ENCODE measurements at regions not wholly inside any gene's neighbourhood (a gene's known extent, or its start where the extent isn't known, plus 50 kb on each side); places are given as distances from the start of the nearest gene placed in this dataset.

GRCh38 chr20:60064554-60065196 lies 106.5 kb downstream of the CDH26 start:
- ATAC-seq, result no peak
- no peak for DNase-seq
- intact Hi-C loops (cut with DNase I, micrococcal nuclease), result no loop called here

GRCh38 chr20:60065741-60066437 lies 107.7 kb downstream of the CDH26 start:
- intact Hi-C loops (cut with DNase I, micrococcal nuclease), result no loop called here
- ATAC-seq (no peak), DNase-seq (no peak)

DNA sequence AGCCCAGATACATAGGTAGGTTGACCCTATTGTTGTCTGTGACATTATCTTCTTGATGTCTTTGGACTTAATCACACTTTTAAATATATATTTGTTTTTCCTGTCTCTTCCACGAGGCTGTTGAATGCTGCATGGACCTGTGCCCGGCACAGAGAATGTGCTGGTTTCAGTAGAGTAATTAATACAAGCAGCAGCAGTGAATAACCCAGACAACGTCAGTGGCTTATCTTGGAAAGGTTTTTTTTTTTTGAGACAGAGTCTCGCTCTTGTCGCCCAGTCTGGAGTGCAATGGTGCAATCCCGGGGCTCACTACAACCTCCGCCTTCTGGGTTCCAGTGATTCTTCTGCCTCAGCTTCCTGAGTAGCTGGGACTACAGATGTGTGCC lies 108.2 kb downstream of the CDH26 start:
- no peak for DNase-seq
- no peak for ATAC-seq
- intact Hi-C loops (cut with DNase I, micrococcal nuclease), result no loop called here

DNA sequence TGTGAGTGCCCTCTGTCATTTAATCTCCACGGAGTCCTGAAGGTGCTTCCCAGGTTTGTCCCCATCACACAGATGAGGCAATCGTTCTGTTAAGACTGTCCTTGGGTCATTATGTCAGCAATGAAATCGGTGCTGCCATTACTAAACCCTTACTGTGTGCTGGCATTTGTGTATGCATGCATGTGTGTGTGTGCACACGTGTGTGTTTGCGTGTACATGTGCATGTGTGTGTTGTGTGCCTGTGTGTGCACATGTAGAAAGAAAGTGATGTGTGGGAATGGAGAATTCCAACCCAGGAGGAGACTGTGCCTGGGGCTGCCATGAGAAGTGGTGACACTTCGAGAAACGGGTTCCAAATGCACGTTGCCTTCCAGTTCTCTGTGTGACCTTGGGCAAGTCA lies 110.3 kb downstream of the CDH26 start:
- DNase-seq, result no peak
- ATAC-seq, result no peak
- intact Hi-C loops (cut with DNase I, micrococcal nuclease), result no loop called here

DNA sequence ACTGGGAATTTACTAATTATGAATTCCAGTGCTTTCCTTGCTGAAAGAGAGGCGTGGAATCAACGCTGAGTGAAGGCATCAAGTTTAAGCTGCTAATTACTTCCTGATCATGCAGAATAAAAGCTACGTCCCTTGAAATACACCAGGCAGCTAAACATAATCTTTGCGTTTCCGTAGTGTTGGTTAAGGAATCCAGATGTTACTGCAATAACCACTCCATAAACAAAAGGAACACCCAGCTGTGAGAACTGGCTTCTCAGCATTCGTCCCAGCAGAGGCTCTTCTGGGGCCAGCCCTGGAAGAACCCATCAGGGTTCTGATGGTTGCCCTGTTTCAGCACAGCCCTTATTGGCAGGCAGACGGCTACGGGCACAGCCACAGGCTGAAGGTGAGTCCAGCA lies 111.4 kb downstream of the CDH26 start:
- no peak for ATAC-seq
- no peak for DNase-seq
- intact Hi-C loops (cut with DNase I, micrococcal nuclease), result no loop called here

- ATAC-seq (no peak), DNase-seq (no peak)
- intact Hi-C loops (cut with DNase I, micrococcal nuclease), result no loop called here
Measured at GRCh38 chr20:60070791-60071190, 112.6 kb downstream of the CDH26 start.

DNA sequence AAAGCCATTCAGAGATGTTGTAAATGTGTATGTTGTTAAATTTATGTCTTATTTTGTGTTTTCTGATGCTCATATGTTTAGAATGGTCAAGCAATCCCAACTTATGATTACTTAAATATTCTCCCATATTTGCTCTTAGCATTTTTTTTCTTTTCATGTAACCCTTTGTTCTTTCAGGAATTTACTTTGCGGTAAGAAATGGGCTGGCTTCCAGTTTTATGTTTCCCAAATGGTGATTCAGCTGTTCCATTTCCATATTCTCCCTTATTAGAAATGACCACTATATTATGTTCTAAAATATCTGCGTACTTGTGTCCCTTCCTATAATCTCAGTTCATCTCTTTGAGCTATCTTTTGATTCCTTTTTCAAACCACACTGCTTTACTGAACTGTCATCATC lies 113.7 kb downstream of the CDH26 start:
- no peak for ATAC-seq
- intact Hi-C loops (cut with DNase I, micrococcal nuclease), result no loop called here
- no peak for DNase-seq

DNA sequence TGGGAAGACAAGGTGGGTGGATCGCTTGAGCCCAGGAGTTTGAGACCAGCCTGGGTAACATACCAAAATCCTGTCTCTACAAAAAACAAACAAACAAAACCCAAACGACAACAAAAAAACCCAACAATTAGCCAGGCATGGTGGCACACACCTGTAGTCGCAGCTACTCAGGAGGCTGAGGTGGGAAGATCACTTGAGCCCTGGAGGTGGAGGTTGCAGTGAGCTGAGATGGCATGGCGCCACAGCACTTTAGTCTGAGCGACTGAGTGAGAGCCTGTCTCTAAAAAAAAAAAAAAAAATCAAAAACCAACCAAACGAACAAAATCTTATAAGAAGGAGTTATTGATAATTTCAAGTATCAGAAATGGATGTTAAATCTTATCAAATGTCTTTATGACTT lies 114.9 kb downstream of the CDH26 start:
- intact Hi-C loops (cut with DNase I, micrococcal nuclease), result no loop called here
- DNase-seq (no peak), ATAC-seq (no peak)

DNA sequence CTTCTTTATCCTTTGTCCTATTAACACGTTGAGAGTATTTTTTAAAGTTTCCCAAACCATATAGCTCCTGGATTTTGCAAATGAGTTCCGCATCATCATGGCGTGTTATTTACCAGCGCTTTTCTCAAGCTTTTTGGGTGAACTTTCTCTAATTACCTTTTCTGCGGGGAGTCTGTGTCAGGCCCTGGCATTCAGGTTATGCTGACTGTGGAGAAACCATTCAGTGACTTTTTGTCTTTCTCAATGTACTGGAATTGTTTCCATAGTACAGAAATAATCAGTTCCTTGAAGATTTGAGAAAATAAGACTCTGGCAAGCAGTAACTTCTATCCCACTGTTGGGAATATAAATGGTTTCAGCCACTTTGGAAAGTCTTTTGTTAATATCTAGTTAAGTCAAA lies 115.3 kb downstream of the CDH26 start:
- DNase-seq (no peak), ATAC-seq (no peak)
- intact Hi-C loops (cut with DNase I, micrococcal nuclease), result no loop called here

DNA sequence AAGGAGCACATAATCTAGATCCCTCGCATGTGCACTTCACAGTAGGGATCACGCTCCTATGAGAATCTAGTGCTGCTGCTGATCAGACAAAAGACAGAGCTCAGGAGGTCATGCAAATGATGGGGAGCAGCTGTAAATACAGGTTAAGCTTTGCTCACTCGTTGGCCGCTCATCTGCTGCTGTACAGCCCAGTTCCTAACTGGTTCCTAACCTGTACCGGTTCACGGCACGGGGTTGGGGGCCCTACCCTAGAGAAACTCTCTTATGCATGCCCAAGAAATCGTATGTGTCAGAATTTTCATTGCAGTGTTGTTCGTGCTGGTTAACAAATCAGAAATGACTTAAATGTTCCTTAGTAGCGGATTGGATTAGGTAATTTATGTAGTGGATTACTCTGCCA lies 116.1 kb downstream of the CDH26 start:
- ATAC-seq (no peak), DNase-seq (no peak)
- intact Hi-C loops (cut with DNase I, micrococcal nuclease), result no loop called here

DNA sequence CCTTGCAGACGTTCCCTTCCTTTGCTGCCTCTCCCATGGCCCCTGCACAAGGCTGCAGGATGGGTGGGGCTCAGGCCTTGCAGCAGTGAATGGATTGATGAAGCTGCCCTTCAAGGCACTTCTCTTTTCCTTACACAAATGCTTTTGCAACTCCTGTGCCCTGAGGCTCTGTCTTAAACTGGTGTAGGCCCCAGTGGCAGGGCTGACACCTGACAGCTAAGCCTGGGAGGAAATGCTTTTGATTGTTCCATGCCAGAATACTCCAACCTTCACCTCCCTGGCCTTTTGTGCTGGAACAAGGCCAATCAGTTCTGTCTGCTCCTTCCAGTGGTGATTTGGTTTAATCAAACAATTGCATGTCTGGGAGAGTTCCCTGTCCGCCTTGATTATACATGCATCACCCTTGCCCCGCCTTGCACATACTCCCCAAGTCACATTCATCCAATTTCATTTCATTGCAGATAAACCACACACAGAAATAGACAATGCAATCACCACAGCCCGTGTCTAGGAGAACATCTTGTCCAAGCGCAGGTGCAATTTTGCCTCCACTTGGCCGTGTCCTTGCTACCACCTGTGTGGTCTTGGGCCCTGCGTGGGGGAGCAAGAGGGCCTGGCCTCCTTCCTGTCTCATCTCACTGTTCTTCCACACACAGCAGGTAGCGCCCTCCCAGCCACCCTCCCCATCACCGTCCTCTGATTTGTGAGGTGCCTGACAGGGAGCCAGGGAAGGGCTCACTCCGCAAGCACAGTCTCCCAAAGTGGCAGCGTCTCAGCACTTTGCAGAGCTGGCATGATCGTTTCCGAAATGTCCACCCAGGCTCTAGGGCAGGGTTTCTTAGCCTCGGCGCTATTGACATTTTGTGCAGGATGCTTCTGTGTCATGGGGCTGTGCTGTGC lies 120.4 kb downstream of the CDH26 start:
- ATAC-seq (no peak), DNase-seq (no peak)
- intact Hi-C loops (cut with DNase I, micrococcal nuclease), result no loop called here

DNA sequence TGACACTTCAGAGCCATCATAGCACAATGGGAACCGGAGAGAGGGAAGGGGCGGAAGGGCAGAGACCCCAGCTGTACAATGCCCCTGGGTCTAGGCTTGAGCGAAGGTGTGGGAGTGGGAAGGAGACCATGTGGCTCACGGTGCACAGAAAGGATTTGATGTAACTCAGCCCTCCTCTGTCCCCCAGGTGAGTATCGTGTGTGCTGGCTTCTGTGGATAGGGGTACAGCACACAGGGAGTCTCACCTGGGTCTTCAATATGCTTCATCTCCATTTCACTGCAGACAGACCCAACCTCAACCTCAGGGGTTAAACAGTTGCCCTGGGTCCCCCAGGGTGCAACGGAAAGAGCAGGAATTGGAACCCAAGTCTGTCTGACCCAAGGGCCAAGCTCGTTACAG lies 122.2 kb downstream of the CDH26 start:
- DNase-seq (no peak), ATAC-seq (no peak)
- intact Hi-C loops (cut with DNase I, micrococcal nuclease), result no loop called here

GRCh38 chr20:60085551-60086132 lies 127.4 kb downstream of the CDH26 start:
- no peak for ATAC-seq
- DNase-seq, result no peak
- intact Hi-C loops (cut with DNase I, micrococcal nuclease), result no loop called here

DNA sequence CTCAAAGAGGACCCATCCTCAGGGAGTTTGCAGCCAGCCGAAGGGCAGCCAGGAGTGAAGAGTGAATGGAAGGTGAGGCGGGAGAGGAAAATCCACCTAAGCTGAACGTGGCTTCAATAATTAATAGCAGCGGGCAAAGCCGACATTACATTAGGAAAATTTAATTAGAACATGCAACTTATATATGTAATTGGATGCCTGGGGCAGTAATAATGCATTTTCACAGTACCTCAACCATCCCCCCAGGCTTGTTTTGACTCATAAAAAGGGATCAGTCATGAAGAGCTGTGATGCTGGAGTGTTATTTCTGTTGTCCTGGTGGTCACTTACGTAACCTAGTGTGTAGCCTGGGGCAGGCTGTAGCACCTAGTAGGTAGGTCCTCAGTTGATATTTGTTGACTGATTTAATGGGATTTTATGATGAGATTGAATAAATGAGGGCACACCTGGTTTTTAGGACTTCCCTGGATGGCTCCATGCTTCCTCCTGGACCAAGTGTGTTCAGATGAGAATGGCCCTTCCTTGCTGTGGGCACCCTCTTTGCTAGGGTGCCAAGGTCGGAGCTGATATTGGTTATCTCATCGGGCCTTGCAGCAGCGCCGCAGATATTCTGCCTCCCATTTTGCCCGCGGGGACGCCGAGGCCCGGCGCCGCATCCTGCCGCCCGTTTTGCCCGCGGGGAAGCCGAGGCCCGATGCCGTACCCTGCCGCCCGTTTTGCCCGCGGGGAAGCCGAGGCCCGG lies 128.8 kb downstream of the CDH26 start:
- DNase-seq (no peak), ATAC-seq (no peak)
- intact Hi-C loops (cut with DNase I, micrococcal nuclease), result no loop called here

- intact Hi-C loops (cut with DNase I, micrococcal nuclease), result no loop called here
- no peak for DNase-seq
- no peak for ATAC-seq
Measured at GRCh38 chr20:60087563-60088105, 129.4 kb downstream of the CDH26 start.

GRCh38 chr20:60088236-60088635 lies 130.0 kb downstream of the CDH26 start:
- no peak for DNase-seq
- ATAC-seq, result no peak
- intact Hi-C loops (cut with DNase I, micrococcal nuclease), result no loop called here

- no peak for ATAC-seq
- intact Hi-C loops (cut with DNase I, micrococcal nuclease), result no loop called here
- DNase-seq, result no peak
Measured at GRCh38 chr20:60090631-60091030, 132.4 kb downstream of the CDH26 start.

DNA sequence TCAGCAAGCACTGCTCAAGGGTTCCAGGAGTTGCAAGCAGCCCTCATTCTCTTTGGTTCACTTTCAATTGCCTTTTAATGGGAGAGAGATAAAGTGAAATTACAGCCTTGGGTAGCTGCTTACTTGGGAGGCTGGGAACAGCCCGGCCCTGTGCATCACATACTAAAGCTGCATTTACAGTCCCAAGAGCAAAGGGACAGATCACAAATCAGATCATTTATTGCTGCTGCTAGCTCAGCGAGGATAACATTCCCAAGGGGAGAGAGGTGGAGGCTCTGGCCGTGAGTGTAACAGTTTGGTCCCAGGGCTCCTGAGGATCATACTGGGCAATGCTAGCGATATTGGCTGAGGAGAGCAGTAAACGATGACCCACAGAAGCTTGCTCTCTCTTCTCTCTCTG lies 133.1 kb downstream of the CDH26 start:
- DNase-seq (no peak), ATAC-seq (no peak)
- intact Hi-C loops (cut with DNase I, micrococcal nuclease), result no loop called here

DNA sequence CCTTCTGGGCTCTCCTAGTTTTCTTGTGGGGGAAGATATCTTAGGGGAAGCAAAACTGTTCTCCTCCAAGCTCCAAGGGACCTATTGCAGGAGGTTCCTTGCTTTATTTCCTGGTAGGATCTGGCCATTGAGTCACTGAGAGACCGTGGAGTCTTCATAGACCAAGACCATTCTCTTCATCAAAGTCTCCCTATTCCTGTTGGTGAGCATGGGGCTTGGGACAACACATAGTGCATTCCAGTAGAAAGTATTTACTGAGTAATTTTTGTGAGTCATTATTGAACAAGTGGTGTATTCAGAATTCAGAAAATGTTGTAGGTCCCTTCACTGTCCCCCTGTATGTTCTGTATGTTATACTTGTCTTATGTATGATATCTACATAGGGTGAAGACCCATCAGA lies 133.6 kb downstream of the CDH26 start:
- ATAC-seq (no peak), DNase-seq (no peak)
- intact Hi-C loops (cut with DNase I, micrococcal nuclease), result no loop called here
